ENCODE measurements at regions not wholly inside any gene's neighbourhood (a gene's known extent, or its start where the extent isn't known, plus 50 kb on each side); places are given as distances from the start of the nearest gene placed in this dataset.
A peak's percentile ranks its signal among the peaks of the same experiment; 100 is the strongest.

DNA sequence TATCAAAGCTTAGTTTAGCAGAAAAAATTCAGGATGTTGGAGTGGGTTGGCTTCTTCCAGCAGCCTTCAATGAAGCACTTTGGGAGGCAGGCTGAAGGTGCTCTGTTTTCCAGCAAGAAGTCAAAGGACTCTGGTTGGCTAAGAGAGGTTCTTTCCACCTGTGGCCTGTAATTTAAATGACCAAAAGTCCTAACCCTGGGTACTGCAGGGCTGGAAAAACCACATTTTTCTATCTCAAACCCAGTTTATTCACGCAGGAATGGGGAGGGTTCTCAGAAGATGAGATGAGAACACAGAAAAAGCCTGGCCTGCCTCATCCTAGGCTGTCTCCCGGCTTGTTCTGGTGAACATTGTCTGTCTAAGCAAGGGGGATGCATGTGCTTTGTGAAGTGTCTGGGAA lies 68.6 kb upstream of the ZFHX3 start:
- H3K27ac ChIP-seq = no peak overlapping the region
- TF ChIP-seq, protein P1, sequence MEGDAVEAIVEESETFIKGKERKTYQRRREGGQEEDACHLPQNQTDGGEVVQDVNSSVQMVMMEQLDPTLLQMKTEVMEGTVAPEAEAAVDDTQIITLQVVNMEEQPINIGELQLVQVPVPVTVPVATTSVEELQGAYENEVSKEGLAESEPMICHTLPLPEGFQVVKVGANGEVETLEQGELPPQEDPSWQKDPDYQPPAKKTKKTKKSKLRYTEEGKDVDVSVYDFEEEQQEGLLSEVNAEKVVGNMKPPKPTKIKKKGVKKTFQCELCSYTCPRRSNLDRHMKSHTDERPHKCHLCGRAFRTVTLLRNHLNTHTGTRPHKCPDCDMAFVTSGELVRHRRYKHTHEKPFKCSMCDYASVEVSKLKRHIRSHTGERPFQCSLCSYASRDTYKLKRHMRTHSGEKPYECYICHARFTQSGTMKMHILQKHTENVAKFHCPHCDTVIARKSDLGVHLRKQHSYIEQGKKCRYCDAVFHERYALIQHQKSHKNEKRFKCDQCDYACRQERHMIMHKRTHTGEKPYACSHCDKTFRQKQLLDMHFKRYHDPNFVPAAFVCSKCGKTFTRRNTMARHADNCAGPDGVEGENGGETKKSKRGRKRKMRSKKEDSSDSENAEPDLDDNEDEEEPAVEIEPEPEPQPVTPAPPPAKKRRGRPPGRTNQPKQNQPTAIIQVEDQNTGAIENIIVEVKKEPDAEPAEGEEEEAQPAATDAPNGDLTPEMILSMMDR (IDR thresholded peaks at IDR 0.05) = no peak
- no peaks in the 10 kb centered on the region for H3K36me3 ChIP-seq
- no peaks in the 10 kb centered on the region for H3K27me3 ChIP-seq
- DNase-seq (ENCODE audit: low spot score) = no peak
- no peak overlapping the region for H3K4me3 ChIP-seq
- H3K9me3 ChIP-seq = peaks cover 4 to 9% of the 10 kb centered on the region in 2 donors
- no peaks in the 10 kb centered on the region for H3K4me1 ChIP-seq

DNA sequence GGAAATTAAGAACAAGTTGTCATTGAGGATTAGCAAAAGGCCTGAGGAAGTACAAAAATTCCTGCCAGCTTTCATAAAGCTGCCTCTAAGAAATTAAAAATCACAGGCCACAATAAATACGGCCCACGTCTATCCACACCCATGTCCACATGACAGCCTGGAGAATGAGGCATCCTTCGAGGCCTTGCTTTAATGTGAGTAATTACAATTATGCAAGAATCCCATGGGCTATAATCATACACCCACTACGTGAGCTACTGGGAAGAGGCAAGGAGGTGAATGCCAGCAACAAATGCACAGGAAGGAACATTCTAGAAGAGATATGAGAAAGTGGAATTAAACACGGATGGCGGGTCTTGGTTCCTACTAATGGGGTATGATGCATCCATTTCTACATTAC lies 65.4 kb upstream of the ZFHX3 start:
- Histone ChIP-seq H3K4me1 (no peaks in the 10 kb centered on the region), H3K36me3 (no peaks in the 10 kb centered on the region), H3K4me3 (no peak overlapping the region), H3K27me3 (no peaks in the 10 kb centered on the region), H3K9me3 (peaks cover 4 to 9% of the 10 kb centered on the region in 2 donors), H3K27ac (peak overlapping the region in 1 of 2 donors; percentile 23)
- TF ChIP-seq, protein P1 (IDR thresholded peaks at IDR 0.05) = no peak
- DNase-seq (ENCODE audit: low spot score) = no peak

DNA sequence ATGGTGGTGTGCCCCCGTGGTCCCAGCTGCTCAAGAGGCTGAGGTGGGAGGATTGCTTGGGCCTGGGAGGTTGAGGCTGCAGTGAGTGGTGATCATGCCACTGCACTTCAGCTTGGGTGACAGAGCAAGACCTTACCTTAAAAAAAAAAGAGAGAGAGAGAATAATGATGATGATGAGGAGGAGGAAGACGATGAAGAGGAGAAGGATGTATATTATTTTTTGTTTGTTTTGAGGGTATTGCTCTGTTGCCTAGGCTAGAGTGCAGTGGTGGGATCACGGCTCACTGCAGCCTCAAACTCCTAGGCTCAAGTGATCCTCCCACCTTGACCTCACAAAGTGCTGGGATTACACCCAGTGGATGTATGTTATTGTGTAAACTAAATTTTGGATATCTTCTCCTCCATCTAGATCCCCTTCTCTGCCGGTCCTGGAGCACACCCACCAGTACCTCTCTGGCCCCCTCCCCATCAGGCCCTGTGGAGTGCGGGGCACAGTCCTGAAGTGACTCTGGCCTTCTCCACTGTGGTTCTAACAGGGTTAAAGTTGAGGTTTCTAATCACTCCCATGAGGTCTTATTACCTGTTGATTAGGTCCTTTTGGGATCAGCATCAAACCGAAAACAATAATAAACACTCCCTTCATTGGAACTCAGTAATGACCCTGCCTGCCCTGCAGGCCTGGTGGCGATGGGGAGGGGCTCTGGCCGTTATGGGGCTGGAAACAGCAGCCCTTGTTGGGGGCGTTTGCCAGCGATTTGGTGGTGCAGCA lies 60.5 kb upstream of the ZFHX3 start:
- no peak for DNase-seq (ENCODE audit: low spot score)
- TF ChIP-seq, protein P1 (IDR thresholded peaks at IDR 0.05) = no peak
- no peak overlapping the region for H3K27ac ChIP-seq

DNA sequence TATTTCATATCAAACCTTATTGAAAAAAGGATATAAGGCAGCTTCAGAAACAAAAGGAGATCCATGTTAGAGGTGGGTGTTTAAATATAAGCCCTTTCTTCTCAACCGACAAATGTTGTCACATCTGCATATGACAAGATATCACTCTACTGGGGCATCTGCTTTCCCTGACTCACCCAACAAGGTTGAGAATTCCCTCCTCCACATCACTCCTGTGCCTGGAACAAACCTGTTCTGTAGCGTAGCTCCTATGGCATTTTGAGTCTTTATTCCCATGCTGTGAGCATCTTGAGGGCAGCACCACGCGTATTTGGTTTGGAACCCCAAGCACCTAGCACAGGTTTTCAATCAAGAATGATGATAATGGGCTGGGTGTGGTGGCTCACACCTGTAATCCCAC lies 59.4 kb upstream of the ZFHX3 start:
- Histone ChIP-seq H3K27me3 (no peaks in the 10 kb centered on the region), H3K36me3 (no peaks in the 10 kb centered on the region), H3K9me3 (no peaks in the 10 kb centered on the region), H3K4me1 (no peaks in the 10 kb centered on the region), H3K27ac (no peak overlapping the region), H3K4me3 (no peak overlapping the region)
- DNase-seq (ENCODE audit: low spot score) = no peak
- TF ChIP-seq, protein P1 (IDR thresholded peaks at IDR 0.05) = no peak

More for the DNA sequence above, 60.5 kb upstream of the ZFHX3 start:
- Histone ChIP-seq H3K9me3 (no peaks in the 10 kb centered on the region), H3K4me3 (no peak overlapping the region), H3K4me1 (no peaks in the 10 kb centered on the region), H3K36me3 (no peaks in the 10 kb centered on the region), H3K27me3 (no peaks in the 10 kb centered on the region)

DNA sequence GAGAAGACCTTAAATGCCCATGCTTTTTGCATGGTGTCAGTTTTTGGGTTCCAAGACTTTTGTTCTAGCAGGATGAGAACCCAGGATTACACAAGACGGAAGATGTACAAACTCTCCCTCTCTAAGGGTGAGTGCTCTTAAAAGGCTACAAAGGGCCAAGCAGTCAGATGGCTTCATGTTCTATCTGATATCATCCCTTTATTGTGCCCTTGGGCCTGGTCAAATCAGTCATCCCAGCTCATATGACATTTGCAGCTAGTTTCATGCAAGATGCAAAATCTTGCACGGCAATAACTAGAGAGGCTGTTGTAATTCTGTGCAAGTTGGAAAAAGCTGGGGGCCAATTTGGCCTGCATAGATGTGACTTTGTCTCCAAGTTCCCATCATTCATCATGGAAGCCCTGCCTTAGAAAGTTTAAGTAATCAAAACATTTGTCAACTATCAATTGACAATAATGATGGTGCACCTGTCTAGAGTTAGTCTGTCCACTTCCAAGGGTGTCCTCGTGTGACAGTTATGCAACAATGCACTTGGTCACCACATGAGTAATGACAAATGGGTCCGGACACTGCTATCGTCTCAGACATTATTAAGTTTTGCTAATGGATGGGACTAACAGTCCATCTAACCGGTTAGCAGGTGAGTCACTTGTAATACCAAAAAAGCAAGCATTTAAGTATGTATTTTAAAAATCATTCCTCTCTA lies 58.6 kb upstream of the ZFHX3 start:
- no peak overlapping the region for H3K4me3 ChIP-seq
- no peaks in the 10 kb centered on the region for H3K36me3 ChIP-seq
- TF ChIP-seq, protein P1 (IDR thresholded peaks at IDR 0.05) = no peak
- no peaks in the 10 kb centered on the region for H3K9me3 ChIP-seq
- no peak overlapping the region for H3K27ac ChIP-seq
- DNase-seq (ENCODE audit: low spot score) = no peak
- no peaks in the 10 kb centered on the region for H3K4me1 ChIP-seq
- no peaks in the 10 kb centered on the region for H3K27me3 ChIP-seq
